ENCODE measurements at regions not wholly inside any gene's neighbourhood (a gene's known extent, or its start where the extent isn't known, plus 50 kb on each side); places are given as distances from the start of the nearest gene placed in this dataset.

DNA sequence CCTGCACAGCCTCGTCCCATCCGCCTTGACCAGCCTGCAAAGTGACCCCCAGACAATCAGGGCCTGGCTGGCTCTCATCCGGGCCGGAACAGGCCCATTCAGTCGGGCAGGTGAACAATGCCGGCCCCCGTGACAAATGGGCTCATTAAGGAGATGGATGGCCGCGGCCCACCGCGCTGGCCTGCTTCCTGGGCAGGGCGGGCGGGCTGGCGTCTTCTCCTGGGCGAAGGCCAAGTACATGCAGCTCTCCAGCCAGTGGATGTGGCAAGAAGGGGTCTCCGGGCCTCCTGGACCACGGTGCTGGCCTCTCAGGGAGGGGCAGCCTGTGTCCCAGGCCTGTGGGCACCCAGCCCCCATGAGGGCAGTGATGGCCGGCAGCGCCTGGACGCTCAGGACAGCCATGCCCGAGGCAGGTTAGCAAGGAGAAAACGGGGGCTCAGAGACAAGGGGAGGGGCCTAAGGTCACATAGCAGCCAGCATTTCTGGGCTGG lies 1022.8 kb downstream of the BRD1 start:
- Histone ChIP-seq H3K27me3 (no peaks in the 10 kb centered on the region), H3K27ac (no peak overlapping the region), H3K4me3 (no peak overlapping the region), H3K4me1 (no peaks in the 10 kb centered on the region), H3K9me3 (no peaks in the 10 kb centered on the region), H3K36me3 (no peaks in the 10 kb centered on the region)
- no peak for DNase-seq (ENCODE audit: low spot score in 2 of 2)
- 73 to 80% methylated on average over 10 to 12 of the region's 22 CpGs for WGBS, 2 donors
- TF ChIP-seq POLR2A (IDR thresholded peaks at IDR 0.05) (no peak), EP300 (IDR thresholded peaks at IDR 0.05) (no peak)
- TF ChIP-seq, protein P1, sequence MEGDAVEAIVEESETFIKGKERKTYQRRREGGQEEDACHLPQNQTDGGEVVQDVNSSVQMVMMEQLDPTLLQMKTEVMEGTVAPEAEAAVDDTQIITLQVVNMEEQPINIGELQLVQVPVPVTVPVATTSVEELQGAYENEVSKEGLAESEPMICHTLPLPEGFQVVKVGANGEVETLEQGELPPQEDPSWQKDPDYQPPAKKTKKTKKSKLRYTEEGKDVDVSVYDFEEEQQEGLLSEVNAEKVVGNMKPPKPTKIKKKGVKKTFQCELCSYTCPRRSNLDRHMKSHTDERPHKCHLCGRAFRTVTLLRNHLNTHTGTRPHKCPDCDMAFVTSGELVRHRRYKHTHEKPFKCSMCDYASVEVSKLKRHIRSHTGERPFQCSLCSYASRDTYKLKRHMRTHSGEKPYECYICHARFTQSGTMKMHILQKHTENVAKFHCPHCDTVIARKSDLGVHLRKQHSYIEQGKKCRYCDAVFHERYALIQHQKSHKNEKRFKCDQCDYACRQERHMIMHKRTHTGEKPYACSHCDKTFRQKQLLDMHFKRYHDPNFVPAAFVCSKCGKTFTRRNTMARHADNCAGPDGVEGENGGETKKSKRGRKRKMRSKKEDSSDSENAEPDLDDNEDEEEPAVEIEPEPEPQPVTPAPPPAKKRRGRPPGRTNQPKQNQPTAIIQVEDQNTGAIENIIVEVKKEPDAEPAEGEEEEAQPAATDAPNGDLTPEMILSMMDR (IDR thresholded peaks at IDR 0.05) = no peak

DNA sequence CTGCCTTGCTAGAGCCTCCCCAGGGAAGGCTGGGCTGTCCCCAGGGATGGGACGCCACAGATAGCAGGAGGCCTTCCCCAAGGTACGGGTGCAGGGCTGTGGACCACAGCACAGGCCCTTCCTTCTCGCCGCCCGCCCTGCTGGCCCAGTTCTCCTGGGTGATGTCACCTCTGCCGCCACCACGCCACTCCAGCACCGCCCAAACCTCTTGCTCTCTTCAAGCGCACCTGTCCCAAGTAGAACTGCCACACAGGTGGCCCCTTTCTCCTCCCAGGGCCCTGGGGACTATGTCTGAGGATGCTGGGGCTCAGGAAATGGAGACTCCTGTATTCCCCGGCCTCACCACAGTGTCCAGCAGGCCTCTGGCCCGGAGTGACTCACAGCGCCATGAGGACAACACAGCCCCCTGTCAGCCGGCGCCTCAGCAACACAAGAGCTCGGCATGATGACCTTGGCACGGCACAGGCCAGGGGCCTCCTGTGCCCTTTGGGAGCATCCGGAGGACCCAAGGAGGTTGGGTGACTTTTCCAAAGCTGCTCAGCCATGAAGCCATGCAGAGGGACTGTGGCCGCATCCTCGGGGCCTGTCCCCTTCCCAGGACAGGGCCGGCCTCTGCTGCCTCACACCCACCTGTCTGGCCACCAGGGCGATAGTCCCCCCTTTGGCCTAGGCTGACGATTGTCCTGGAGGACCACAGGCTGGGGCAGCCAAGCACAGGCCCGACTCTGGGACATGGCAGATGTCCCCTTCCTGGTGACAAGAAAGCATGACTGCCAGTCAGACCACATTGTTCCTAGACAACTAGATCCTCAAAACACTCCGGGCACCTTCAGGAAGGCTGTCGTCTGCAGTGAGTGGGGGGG lies 1023.5 kb downstream of the BRD1 start:
- H3K36me3 ChIP-seq = no peaks in the 10 kb centered on the region
- DNase-seq (ENCODE audit: low spot score in 2 of 2) = no peak
- H3K4me1 ChIP-seq = no peaks in the 10 kb centered on the region
- H3K27me3 ChIP-seq = no peaks in the 10 kb centered on the region
- no peak overlapping the region for H3K27ac ChIP-seq
- H3K9me3 ChIP-seq = no peaks in the 10 kb centered on the region
- TF ChIP-seq EP300 (IDR thresholded peaks at IDR 0.05) (no peak), POLR2A (IDR thresholded peaks at IDR 0.05) (no peak)
- TF ChIP-seq, protein P1 (IDR thresholded peaks at IDR 0.05) = no peak
- 93 to 94% methylated on average over 14 to 17 of the region's 25 CpGs for WGBS, 2 donors
- no peak overlapping the region for H3K4me3 ChIP-seq

DNA sequence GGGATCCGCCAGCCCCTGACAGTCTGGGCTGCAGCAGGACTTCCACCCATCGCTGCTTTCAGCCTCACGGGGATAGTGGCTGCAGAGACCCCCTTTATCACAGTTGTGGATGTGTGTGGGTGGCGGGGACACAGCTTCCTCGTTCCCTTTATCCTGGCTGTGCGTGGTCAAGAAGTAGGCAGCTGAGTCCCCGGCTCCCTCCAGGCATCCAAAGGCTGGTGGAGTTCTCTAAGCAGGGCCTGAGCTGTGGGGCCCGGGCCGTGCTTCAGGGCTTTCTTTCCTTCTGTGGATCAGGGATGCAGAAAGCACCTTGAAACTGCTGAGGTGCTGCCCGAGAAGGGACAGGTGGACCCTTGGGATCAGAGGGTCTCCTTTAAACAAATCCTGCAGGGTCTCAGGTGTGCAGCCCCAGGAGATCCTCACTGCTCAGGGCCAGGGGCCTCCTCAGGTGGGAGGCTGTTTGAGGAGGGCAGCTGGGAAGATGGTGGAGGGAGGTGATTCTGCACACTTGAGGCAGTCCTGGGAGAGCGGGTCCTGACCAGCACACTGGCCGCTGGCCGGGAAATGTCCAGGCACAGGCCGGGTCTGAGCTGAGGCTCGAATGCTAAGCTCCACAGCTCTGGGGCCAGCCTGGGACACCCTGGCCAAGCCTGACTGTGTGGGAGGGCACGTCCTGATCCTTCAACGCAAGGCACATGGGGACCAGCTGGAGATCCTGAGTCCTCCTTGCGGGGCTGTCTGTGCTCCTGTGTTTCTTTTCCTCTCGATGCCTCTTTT lies 1024.3 kb downstream of the BRD1 start:
- H3K27ac ChIP-seq = no peak overlapping the region
- WGBS, 2 donors = 72 to 75% methylated on average over 17 to 19 of the region's 19 CpGs
- no peaks in the 10 kb centered on the region for H3K4me1 ChIP-seq
- no peaks in the 10 kb centered on the region for H3K36me3 ChIP-seq
- no peak for TF ChIP-seq EP300 (IDR thresholded peaks at IDR 0.05)
- TF ChIP-seq, protein P1 (IDR thresholded peaks at IDR 0.05) = no peak
- TF ChIP-seq POLR2A (IDR thresholded peaks at IDR 0.05) = no peak
- DNase-seq (ENCODE audit: low spot score in 2 of 2) = no peak
- no peak overlapping the region for H3K4me3 ChIP-seq
- no peaks in the 10 kb centered on the region for H3K27me3 ChIP-seq
- H3K9me3 ChIP-seq = no peaks in the 10 kb centered on the region

DNA sequence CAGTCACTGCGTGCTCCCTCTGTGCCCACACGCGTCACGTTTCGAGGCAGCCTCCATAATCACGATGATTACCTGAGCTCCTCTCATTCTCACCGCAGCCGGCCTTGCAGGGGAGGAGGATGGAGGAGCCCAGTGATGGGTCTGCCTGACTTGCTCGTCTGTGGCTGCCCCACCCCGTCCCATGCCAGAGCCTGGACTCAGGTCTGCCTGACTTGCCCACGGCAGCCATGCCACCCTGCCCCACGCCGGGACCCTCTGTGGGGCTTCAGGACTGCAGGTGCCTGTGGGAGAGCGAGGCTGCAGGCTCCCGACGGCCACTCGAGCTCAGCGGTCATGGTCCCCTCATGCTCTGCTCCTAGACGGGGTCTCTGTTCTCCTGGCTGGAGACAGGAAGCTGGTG lies 1025.1 kb downstream of the BRD1 start:
- no peaks in the 10 kb centered on the region for H3K9me3 ChIP-seq
- 89 to 90% methylated on average over 9 to 15 of the region's 19 CpGs for WGBS, 2 donors
- H3K36me3 ChIP-seq = no peaks in the 10 kb centered on the region
- no peaks in the 10 kb centered on the region for H3K27me3 ChIP-seq
- no peak overlapping the region for H3K4me3 ChIP-seq
- TF ChIP-seq EP300 (IDR thresholded peaks at IDR 0.05) = no peak
- TF ChIP-seq POLR2A (IDR thresholded peaks at IDR 0.05) = no peak
- TF ChIP-seq, protein P1 (IDR thresholded peaks at IDR 0.05) = no peak
- DNase-seq (ENCODE audit: low spot score in 2 of 2) = no peak
- H3K4me1 ChIP-seq = no peaks in the 10 kb centered on the region
- H3K27ac ChIP-seq = no peak overlapping the region

All from tibial nerve (tissue), 4 donors.